Kidney glomerular epithelial cell (primary cell): ENCODE measurements at regions not wholly inside any gene's neighbourhood (a gene's known extent, or its start where the extent isn't known, plus 50 kb on each side); places are given as distances from the start of the nearest gene placed in this dataset.

Experiments
- DNase-seq: peaks from one replicate; lab custom pipeline; 2025; lab: John Stamatoyannopoulos, UW

DNA sequence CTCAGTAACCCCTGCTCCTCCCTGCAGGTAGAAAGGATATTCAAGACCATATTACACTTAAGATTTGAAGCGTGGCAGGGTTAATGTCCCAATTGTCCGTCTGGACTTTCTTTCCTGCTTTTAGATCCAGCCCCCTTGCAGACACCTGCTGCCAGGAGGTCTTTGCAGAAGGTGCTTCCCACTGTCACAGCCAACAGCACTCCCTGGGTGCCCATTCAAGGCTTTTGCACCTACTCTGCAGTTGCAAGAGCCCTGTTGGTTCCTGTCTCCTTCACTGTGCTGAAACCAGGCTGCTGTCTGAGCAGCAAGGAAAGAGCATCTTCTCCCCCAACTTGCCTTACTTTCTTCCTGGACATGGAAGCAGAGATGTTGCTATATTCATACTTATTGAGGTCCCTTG, 1043.0 kb upstream of the POU3F3 start:
- no peak for DNase-seq

DNA sequence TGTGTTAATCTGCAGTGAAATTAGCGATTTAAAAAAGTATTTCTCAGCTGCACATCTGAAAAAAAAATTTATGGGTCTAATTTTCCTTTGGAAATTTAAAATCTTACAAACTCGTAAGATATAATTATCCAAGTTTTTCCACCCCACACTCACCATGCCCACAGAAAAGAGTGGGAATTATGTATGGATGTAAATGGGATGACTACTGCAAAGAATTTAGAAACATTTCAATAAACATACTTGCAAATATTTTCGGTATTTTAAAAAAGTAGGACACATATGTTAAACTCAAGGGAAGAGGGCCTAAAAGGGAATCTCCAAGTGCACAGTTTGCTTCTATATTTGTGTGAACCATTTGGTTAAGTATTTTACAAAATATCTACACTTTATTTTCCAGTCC, 1039.9 kb upstream of the POU3F3 start:
- DNase-seq, result no peak

- DNase-seq, result no peak
Observed at GRCh38 chr2:103815731-103816130, 1038.2 kb upstream of the POU3F3 start.

DNA sequence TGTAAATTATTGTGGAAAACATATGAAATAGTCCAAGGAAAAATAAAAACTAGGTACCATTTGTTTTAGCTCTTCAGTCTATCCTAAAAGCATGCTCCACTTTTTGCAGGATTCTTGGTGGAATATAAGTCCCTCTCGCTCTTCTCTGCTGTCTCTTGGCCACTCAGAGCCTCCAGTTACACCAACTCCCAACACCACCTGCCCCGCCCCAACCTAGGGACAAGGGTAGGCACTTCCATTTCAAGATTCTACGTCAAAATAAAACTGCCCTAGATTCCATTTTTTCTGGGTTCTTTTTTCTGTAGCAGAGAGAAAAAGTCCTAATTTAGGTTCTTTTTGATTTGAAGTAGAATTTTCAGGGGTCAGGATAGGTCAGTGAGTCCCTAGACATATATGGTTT, 1036.2 kb upstream of the POU3F3 start:
- DNase-seq, result no peak

DNA sequence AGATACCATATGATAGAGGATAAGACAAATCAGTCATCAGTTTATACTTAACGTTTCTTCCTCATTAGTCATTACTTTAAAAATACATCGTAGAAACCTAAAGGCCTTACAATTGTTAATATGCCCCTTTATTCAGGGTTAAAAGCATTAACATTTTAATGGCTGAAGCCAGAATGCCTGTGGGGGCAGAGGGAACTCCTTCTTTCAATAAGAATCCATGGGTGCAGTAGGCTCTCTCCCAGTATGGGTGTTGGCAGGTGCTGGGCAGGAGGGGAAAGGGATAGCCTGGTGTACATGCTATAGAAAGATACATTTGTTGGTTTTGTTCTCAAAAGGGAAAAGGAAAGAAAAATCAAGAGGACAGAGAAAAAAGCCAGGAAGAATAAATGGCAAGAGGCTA, 1035.7 kb upstream of the POU3F3 start:
- DNase-seq, result no peak

GRCh38 chr2:103819599-103819998, 1034.3 kb upstream of the POU3F3 start:
- no peak for DNase-seq

GRCh38 chr2:103823847-103824246, 1030.1 kb upstream of the POU3F3 start:
- DNase-seq, result no peak

- no peak for DNase-seq
Observed at GRCh38 chr2:103847276-103847675, 1006.6 kb upstream of the POU3F3 start.

DNA sequence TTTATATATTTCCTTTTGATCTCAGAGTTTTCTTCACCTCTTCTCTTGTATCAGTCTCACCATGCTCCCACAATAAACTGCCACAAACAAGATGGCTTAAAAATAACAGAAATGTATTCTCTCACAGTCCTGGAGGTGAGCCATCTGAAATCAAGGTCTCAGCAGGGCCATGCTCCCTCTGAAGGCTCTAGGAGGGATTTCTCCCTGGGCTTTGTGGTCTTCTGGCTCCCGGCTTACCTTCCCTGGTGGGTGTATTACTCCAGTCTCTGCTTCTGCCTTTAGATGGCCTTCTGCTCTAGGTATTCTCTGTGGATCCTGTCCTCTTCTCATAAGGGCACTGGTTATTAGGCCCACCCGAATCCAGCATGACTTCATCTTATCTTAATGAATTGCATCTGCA, 994.7 kb upstream of the POU3F3 start:
- no peak for DNase-seq

- DNase-seq, result no peak
Observed at GRCh38 chr2:103860016-103860415, 993.9 kb upstream of the POU3F3 start.

DNA sequence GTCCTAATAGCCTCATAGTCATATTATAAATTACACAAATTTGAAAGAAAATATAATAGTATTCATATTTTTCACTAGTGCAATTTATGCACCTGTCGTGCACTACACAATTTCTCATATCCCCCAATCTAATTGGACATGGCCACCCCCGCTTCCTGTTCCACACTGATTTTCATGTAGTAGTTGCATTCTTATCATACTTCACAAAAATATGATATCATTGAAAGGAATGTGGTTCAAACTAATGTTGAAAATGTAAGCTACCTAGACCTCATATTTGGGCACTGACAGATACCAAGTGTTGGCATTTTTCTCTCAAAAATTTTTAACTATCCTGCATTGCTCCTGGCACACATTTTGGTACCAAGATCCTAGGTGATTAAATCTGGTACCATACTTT, 985.5 kb upstream of the POU3F3 start:
- no peak for DNase-seq

DNA sequence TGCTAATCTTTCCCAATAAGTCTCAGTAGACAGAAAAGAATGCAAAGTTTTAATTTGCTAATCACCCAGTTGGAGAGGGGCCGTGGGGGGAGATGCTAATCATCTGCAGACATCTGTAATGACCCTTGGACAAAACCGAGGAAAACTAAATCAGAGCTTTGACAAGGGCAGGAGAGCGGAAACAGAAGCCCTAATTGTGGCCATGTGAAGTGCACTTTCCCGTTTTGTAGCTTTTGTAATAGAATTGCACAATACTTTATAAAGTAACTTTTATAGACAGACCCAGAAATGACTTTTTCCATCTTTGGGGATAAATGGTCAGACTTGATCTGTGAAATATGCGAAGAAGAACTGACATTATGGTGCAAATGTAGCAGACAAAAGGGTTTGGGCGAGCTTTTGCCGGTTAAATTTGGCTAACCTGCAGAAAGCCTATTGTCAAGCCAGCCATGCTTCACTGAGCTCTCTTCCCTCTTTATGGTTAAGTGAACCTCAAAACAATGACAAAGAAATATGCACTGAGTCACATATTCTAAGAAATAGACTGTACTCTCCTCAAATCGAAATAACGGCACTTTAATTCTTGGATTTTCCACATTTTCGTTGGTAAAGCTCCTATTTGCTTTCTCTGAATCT, 980.1 kb upstream of the POU3F3 start:
- no peak for DNase-seq

DNA sequence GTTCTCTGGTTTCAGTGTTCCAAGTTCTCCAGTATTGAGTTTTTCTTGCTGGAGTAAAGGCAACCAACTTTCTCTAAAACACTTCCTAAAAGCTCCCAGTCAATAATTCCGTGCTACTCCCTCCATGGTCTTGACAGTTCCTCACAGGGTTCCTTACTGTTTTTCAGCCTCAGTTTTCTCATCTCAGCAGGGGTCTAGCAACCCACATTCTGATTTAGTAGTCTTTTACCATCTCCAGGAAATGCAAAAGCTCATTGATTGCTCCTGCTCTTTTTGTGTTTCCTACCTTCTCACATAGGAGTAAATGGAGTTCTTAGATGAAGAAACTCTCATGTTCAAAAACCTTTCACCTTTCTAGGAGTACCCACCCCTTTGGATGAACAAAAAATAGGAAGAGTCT, 978.8 kb upstream of the POU3F3 start:
- no peak for DNase-seq

DNA sequence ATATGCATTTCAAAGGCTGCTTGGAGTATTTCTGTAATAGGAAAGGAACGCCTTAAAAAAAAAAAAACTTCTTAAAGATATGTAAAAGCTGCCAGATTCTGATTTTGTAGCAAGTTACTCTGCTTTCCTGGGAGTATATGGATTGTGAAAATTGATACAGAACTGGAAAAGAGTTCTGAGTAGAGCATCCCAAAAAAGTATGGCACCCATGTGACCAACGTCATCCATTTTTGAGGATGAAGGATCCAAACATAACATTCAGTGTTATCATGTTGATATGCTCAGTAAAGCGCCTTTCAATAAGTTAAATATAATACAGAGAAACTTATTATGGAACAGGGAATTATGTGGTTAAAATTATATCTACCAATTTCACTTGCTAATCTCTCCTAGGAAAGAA, 978.4 kb upstream of the POU3F3 start:
- DNase-seq, result no peak

- DNase-seq, result no peak
Observed at GRCh38 chr2:103876611-103877010, 977.3 kb upstream of the POU3F3 start.

- DNase-seq, result no peak
Observed at GRCh38 chr2:103879101-103879500, 974.8 kb upstream of the POU3F3 start.

GRCh38 chr2:103880081-103880834, 973.7 kb upstream of the POU3F3 start:
- DNase-seq, result no peak

DNA sequence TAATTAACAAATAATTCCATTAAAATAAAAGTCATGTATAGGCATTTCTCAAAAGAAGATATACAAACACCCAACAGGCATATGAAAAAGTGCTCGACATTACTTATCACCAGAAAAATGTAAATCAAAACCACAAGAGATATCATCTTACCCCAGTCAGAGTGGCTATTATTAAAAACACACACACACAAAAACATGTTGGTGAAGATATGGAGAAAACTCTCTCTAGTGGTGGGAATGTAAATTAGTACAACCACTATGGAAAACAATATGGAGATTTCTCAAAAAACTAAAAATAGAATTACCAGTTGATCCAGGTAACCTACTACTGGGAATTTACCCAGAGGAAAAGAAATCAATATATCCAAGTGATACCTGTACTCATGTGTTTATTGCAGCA, 966.3 kb upstream of the POU3F3 start:
- no peak for DNase-seq

DNA sequence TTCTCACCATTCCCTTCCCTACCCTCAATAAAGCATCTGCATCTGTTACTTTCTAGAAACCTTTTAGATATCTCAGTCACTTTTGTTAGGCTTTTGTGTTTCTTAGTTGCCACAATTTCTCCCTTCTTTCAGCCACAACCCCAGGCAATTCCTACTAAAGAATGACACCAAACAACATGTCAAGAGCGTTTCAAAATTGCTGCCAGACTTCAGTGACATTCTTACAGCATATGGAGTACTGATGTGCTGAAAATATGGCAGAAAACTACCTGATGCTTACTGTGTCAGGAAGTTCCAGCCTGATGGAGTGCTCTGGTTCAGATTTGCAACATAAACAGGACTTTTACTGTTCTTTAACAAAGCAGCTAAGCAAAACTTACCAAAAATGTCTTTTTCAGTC, 957.7 kb upstream of the POU3F3 start:
- DNase-seq, result no peak

DNA sequence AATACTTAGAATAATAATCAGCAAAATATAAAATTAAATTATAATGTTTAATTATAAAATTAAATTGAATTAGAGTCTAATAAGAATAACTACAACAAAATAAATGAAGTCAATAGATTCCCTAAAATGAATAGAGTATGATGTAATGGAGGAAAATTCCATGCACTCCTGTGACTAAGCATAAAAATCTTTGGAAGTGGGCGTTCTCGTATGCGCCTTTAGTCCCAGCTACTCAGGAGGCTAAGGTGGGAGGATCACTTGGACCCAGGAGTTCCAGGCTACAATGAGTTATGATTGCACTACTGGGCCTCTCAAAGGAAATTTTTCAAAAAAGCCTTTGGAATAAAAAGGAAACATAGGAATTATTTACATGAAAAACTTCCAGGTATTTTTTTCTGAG, 955.4 kb upstream of the POU3F3 start:
- DNase-seq, result no peak

DNA sequence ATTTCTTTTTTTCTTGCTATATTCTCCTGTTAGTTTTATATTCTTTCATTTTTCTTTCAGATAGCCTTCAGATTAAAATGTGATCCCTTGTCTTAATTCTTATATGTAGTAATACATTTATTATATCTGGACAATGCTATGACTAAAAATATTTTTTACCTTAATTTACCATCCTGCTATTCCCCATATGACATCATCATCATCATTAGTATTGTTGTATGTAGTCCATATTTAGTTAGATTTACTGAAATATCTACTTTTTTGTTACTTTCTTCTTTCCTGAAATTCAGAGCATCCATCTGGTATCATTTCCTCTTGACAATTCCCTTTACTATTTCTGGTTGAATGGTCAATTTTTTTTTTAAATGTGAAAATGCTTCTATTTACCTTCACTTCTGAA, 951.6 kb upstream of the POU3F3 start:
- no peak for DNase-seq

- DNase-seq, result no peak
Observed at GRCh38 chr2:103921161-103921560, 932.8 kb upstream of the POU3F3 start.

- DNase-seq, result no peak
Observed at GRCh38 chr2:103942199-103942598, 911.7 kb upstream of the POU3F3 start.

GRCh38 chr2:103945083-103945482, 908.8 kb upstream of the POU3F3 start:
- no peak for DNase-seq
